Globus pallidus (tissue), 1 donor: ENCODE measurements at regions not wholly inside any gene's neighbourhood (a gene's known extent, or its start where the extent isn't known, plus 50 kb on each side); places are given as distances from the start of the nearest gene placed in this dataset.
"Not testable (repeated sequence)": the region's sequence is repeated elsewhere in the genome, so short reads cannot be mapped to it uniquely, and the experiment has no call there.

Experiments
- DNase-seq: peaks from one replicate; pipeline ENCODE4 v3.0.0-alpha.2; 2015; ENCODE audit warnings: low spot score

DNA sequence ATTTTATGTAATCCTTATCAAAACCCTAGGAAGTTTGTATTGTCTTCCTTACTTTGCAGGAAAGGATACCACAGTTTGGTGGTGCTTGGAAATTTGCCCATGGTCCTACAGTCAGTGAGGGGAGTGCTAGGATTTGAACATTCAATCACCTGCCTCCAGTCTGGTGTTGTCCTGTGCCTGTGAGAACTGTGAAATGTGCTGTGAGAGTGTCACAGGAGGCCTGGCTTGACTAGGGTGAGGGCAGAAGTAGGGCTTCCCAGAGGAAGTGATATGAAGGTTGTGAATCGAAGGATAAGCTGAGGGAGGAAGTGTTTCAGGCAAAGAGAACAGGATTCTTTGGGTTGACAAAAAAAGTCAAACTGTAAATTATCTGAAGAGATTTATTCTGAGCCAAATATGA is 424.4 kb downstream of the TMEM135 start:
- no peak for DNase-seq

DNA sequence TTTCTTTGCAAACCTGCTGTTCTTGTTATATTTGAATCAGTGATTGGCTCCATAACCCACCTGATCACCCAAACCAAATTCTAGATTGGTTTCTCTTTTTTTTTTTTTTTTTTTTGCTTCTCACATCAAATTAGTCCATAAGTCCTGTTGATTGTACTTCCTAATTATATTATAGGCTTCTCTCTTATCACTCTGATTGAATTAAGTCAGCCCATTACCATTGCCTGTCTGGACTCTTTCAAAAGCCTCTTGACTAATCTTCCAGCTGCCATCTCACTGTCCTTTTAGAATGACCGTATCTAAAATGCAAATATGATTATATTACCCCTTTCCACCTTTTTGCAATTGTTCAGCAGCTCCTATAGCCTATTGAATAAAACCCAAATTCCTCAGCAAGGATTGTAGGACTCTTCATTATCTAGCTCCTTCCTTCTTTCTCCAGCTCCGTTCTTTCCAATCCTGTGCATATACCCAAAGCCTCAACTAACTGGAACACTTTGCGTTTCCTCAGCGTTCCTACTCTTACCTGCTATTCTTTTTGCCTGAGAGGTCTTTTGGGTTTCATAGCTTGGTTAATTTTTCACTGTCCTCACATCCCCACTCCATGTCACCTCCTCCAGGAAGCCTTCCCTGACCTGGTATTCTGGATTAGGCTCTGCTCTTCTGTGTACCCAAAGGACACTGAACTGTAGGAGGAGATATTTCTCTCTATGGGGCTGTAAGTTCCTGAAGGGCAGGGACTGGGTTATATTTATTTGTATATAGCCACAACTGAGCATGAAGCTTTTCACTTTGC is 423.3 kb downstream of the TMEM135 start:
- DNase-seq, result no peak

DNA sequence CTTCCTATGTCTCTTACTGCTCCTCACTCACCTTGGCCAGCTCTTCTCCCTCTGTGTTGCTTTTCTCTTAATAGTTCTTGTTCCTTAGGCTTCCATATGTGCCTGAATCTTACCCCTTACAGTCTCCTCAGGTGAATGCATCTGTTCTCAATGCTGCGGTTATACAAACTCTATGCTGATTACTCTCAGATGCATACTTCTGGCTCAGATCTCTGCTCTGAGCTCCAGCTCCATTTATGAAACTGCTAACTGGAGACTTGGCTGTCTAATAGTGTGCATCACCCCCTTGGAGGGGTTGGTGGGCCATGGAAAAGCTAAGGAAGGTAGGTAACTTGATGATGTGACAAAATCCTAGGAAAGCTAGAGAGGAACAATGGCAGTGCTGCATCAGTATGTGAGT is 422.5 kb downstream of the TMEM135 start:
- DNase-seq, result no peak

GRCh38 chr11:87459351-87459750 is 421.6 kb downstream of the TMEM135 start:
- DNase-seq, result no peak

DNA sequence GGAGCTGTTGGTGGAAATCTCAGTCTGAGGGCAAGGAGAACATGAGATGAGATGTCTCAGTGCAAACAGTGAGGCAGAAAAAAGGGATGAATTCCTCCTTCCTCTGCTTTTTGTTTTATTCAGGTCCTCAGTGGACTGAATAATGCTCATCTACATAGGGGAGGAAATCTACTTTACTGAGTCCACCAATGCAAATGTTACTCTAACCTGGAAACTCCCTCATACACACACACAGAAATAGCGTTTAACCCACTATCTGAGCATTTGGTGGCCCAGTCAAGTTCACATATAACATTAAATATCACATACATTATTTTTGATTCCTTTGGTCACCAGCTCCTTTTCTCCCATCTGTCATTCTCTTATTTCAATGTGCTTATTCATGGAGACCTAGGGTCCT is 418.8 kb downstream of the TMEM135 start:
- no peak for DNase-seq

GRCh38 chr11:87455180-87455579 is 417.4 kb downstream of the TMEM135 start:
- no peak for DNase-seq

DNA sequence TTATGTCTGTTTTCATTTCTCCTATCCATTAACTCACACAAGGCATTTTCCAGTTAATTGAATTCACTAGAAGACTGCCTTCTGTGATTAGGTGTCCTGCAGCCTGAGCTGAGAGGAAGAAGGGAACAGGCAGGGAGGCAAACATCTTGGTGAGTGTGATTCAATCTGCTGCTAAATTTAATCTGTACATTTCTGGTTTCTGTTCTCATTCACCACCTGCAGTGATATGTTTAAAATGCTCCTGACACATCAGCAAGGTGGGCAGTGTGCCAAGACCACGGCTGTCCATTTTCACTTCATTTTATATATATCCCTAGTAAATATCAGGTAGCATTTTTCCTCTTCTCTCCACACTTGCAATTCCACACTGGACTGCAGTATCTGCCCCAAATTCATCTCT is 416.5 kb downstream of the TMEM135 start:
- no peak for DNase-seq

DNA sequence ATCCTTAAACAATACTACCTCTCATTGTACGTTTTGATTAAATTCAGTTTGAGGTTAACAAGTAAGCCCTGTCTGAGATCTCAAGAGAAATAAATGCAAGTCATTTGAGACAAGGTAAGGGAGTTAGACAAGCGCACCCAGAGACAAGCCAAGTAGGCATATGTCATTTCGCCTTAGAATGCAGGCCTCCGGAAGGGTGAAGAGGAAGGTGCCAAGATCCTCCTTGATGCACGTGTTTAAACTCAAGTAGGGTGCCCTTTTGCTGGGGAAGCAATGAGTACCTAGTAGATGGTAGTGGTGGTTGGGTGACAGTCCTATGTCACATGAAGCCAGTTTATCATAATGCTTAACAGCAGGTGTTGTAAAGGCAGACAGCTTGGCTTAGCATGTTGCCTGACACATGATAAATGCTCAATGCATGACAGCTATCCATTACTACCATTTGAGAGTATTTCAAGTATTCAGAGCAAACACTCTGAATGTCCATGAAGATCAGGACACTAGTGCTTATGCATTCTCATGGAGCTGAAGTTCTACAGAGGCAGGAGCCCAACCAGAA is 415.9 kb downstream of the TMEM135 start:
- no peak for DNase-seq

DNA sequence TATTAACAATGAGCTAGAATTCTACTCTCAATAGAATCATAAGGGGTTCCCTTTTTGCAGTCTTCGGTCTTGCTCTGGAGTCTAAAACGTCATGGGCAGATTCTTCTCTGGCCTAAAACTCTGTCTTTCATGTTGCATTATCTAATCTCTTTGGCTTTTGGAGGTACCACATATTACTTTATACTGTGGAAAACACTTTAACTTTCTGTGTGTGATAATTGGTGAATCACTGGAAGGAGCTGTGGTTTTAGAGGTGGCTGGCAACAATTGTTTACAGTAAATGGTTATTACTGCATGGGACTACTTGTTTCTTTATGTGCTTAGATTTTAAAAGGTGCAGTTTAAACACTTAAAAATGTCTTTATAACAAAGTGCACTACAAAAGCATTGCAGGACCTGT is 414.3 kb downstream of the TMEM135 start:
- not testable (repeated sequence) for DNase-seq

- DNase-seq, result no peak
Observed at GRCh38 chr11:87451395-87451794, 413.7 kb downstream of the TMEM135 start.

- DNase-seq, result no peak
Observed at GRCh38 chr11:87447606-87448005, 409.9 kb downstream of the TMEM135 start.

DNA sequence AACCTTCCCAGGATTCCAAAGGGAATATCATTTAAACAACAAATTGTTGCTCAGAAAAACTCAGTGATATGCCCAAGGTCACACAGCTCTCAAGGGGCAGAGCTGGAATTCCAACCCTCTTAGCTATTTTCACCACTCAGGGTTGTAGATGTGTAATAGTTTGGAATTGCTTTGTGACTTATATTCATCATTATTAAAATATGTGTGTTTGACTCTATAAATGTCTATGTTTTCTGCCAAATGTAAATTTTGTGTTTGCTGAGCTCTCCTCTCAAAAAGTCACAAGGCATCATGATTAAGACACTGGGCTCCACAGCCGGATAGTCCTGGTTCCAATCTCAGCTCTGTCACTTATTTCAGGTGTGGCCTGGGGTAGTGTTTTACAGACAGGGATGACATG is 407.3 kb downstream of the TMEM135 start:
- no peak for DNase-seq

- DNase-seq, result no peak
Observed at GRCh38 chr11:87443707-87444106, 406.0 kb downstream of the TMEM135 start.

GRCh38 chr11:87440076-87440770 is 402.5 kb downstream of the TMEM135 start:
- no peak for DNase-seq

DNA sequence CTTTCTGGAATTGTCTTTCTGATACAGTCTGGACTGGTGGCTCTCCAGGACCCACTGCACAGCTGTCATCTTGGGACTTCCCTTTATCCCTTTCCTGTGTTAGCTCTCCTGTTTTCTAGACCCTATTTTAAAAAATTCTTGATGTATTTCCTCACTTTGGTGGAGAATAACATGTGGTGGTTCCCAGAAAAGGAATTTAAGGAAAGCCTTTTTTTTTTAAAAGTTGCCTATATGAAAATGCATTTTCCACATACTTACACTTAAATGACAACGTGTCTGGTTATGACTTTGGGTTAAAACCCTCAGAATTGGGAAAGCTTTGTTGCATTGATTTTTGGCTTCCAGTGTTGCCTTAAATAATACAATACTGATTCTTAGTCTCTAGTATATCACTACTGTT is 400.7 kb downstream of the TMEM135 start:
- DNase-seq, result no peak

- no peak for DNase-seq
Observed at GRCh38 chr11:87437844-87438223, 400.1 kb downstream of the TMEM135 start.

- DNase-seq, result no peak
Observed at GRCh38 chr11:87437133-87437843, 399.6 kb downstream of the TMEM135 start.

DNA sequence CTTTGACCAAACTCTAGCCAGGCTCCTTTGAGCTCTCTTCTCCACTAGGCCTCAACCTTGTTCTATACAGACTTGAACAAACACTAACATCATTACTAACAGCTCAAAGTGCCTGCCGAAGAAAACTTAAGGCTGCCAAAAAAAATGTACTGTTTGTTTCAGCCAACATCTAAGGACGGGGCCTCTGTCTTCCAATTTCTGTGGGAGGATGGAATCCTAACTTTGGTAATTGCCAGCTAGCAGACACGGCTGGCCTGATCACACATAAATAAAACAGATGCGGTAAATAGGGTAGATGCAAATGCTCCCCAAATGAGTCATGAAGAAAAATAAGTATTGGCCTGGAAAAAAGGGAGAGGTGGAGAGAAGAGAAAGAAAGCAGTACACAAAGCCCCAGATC is 394.3 kb downstream of the TMEM135 start:
- DNase-seq, result no peak

GRCh38 chr11:87431392-87431791 is 393.7 kb downstream of the TMEM135 start:
- DNase-seq, result no peak

GRCh38 chr11:87430821-87431220 is 393.1 kb downstream of the TMEM135 start:
- DNase-seq, result no peak

DNA sequence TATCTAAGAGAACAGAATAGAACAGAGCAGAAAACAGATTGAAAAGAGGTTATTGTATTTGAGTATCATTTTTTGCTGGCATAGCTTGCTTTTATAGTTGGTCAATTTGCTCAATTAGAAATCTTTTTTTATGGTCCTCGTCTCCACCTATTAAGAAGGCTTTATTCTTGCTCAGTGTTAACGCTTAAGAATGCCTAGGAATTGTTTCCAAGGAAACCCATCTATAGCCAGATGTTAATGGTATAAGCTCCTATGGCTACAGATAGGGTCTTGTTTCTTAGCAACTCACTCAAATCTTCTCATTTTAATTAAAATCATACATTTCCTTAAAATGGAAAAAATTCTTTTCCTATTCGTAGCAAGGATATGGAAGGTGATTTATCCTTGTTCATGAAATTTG is 392.3 kb downstream of the TMEM135 start:
- DNase-seq, result no peak

- no peak for DNase-seq
Observed at GRCh38 chr11:87428266-87428665, 390.5 kb downstream of the TMEM135 start.

DNA sequence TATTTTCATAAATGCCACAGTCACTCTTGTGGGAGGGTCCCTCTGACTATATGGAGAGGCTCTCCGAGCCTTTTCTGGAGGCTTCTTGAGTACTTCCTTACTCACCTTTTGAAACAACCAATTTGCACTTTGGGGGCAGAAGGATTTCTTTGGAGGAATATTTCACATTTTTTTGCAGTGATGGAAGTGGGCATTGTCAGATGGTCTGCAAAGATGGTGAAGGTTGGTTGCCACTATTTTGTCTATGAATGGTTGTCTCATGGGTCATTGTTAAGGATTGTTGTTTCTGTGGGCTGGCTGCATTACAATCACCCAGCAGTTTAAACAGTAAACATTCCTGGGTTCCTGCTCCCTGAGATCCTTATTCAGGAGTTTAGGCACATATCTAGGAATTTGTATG is 388.2 kb downstream of the TMEM135 start:
- no peak for DNase-seq
